RPMI8226 (cell line): ENCODE measurements at regions not wholly inside any gene's neighbourhood (a gene's known extent, or its start where the extent isn't known, plus 50 kb on each side); places are given as distances from the start of the nearest gene placed in this dataset.
A peak's percentile ranks its signal among the peaks of the same experiment; 100 is the strongest.

Experiments
- DNase-seq: peaks from one replicate; pipeline ENCODE4 v3.0.0-alpha.2; 2015

GRCh38 chr4:96342790-96343455 lies 503.0 kb downstream of the PDHA2 start:
- no peak for DNase-seq

DNA sequence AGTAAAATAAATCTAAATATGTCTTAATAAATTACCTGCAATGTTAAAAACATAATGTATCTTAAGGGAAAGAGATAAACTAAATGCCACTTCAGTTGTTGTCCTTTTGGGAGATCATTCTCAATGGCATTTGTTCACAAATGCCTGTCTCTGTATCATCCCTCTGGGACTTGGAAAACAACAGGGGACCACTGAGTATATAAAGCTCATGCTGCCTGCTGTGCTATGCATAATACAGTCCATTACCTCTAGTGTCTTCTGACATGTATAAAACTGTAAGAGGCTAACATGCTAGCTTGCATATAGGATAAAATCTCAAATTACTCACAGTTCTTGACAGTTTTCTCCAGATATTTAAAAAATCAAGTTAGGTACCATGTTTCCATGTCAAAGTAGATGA lies 503.9 kb downstream of the PDHA2 start:
- no peak for DNase-seq

DNA sequence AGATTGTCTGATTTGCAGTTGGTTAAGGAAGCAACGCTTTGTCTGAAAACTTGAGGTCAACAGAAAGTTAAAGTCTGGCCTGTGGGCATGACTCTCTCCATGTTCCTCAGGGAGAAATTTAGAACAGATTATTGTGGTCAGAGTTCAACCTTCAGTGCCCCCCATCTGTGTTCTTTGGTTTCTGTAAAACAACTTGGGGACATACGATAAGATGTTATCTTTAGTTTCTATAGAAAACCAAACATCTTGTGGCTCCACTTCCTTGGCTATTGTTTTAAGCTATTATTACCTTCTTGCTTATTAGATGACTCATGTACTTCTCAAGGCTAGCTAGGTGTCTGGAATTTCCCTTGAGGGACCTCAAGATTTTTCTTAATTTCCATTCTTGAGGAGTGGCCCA lies 507.7 kb downstream of the PDHA2 start:
- no peak for DNase-seq

DNA sequence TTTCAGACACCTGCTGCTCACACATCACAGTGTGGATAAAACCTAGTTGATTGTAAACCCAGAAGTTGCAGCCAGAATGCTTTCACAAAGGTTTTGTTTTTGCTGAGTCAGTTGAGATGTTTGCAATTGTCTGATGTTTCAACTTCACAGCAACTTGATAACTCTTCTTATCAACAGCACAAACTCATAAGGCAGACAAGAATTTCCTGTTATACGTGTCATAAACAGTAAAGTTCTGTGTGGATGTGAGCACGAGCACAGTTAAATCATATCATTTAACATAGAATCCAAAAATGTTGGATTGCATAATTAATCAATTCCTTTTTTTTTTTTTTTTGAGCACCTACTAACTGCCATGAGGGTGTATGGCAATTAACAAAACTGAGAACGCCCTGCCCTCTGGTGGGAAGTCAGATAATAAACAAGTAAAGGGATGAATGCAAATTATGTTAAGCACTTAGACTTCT lies 512.2 kb downstream of the PDHA2 start:
- DNase-seq: peak; percentile 3

GRCh38 chr4:96354036-96354712 lies 514.3 kb downstream of the PDHA2 start:
- DNase-seq: no peak

GRCh38 chr4:96355414-96355813 lies 515.5 kb downstream of the PDHA2 start:
- DNase-seq: no peak

- no peak for DNase-seq
Measured at GRCh38 chr4:96356591-96357370, 516.9 kb downstream of the PDHA2 start.

DNA sequence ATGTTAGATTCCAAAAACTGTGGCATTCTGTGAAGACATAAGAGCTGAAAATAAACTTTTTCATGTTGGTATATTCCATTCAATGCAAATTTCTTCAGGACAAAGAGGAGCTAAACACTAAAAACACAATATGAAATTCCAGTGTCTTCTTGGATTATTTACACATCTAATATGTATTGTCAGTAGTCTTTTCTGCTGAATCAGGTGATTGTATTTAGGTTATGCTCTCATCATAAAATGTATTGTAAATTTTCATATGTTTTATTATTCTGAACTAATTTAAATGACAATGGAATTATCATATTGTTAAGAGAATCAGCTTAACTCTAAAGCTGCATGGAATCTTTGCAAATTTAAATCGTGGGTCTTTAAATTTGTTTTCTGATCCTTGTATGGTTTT lies 526.7 kb downstream of the PDHA2 start:
- DNase-seq: no peak

- DNase-seq: no peak
Measured at GRCh38 chr4:96375367-96375766, 535.5 kb downstream of the PDHA2 start.

GRCh38 chr4:96379524-96379923 lies 539.6 kb downstream of the PDHA2 start:
- no peak for DNase-seq

- DNase-seq: no peak
Measured at GRCh38 chr4:96380106-96380505, 540.2 kb downstream of the PDHA2 start.

GRCh38 chr4:96383349-96383748 lies 543.5 kb downstream of the PDHA2 start:
- no peak for DNase-seq

DNA sequence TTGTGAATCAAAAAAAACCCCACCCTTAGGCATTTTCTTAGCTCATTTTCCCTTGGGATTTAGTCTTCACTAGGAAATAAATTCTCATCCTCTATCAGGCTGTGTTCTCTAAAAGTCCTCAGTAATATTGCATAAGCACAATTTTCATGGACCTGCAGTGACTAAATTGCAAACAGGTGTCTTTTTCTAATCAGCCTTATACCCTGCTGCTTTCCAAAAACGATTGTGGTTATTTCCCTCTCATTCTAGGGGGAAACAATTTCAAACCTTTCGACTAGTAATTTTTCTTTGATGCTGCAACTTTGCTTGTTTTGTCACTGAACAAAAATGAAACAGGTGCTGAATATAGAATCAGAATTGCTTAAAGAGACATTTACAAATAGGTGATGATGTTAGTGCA lies 549.9 kb downstream of the PDHA2 start:
- no peak for DNase-seq

DNA sequence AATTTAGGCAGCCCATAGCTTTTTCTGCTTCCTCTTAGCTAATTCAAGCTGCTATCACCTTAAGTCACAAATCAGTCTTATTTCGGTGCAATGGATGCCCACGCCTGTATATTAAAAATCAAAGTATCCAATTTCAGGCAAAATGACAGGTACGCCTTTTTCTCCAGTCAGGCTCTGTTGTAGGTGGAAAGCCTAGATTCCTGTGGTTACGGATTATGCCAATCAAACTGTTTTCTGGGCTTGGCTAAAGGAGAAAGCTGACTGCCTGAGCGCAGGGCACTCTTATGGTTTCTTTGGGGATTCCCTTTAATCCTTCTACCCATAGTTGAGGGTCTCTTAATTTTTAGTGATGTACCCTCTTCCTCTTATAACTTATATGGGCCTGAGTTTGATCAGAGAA lies 550.5 kb downstream of the PDHA2 start:
- no peak for DNase-seq

- DNase-seq: no peak
Measured at GRCh38 chr4:96395747-96396146, 555.9 kb downstream of the PDHA2 start.

- DNase-seq: no peak
Measured at GRCh38 chr4:96406742-96407141, 566.8 kb downstream of the PDHA2 start.

DNA sequence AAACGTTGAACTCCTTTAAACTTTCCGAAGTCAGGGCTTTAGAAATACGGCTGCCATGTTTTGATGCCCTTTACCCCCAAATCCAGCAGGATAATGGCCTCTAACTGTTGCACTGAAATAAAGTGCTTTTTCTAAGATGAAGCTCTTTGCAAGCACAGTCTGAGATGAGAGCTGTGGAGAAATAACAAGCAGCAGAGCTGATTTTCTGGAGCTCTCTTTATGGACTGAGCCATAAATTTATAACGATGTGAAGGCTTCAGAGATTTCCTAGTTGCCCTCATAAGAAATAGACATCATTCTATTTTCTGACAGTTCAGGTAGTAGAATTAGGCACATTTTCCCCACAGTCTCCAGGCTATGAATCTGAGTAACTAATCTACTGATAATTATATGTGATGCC lies 567.3 kb downstream of the PDHA2 start:
- DNase-seq: no peak

DNA sequence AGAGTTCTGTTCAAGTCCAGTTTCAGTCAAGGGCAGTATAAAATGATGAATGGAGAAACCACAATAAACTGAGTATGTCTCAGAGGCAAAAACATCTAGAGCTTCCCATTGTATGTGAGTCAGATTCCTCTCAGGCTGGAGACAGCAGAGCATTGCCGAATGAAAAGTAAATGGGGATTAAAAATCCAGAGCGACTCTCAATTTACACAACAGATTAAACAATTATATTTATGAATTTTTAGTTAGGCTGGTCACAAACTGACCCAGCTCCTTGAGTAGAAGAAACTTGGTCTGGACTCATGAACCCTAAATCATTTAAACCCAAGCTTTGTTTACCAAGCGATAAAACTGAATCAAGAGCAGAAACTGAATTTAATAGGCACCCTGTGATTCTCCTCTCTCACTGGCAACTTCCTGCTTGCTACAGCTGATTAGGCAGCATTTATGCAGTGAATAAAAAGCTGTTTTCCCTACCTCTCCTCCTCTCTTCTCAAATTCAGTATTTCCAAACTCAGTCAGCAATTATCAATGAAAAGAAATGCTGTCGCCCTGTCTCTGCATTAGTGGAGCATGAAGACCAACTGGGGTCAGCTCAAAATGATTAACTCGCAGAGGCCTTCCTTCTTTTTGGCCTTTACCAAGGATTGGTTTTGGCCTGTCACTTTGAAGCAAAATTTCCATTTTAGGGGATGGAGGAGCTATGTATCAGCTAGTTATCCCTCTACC lies 568.0 kb downstream of the PDHA2 start:
- DNase-seq: no peak

GRCh38 chr4:96414853-96415252 lies 575.0 kb downstream of the PDHA2 start:
- DNase-seq: peak; percentile 5

DNA sequence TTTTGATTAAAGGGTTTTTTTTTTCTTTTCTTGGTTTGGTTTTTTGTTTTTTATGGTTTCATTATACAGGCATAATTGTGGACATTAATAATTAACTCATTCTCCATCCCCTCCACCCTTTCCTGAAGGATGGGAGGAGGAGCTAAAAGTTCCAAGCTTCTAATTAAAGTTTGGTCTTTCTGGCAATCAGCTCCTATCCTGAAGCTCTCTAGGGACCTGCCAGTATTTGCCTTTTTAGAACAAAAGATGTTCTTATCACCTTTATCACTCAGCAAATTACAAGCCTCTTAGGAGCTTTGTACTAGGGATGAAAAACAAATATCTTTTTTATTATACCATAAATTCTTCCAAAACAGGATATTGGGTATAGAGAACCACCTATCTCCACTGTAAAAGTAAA lies 589.8 kb downstream of the PDHA2 start:
- no peak for DNase-seq

GRCh38 chr4:96431094-96431493 lies 591.2 kb downstream of the PDHA2 start:
- DNase-seq: no peak

DNA sequence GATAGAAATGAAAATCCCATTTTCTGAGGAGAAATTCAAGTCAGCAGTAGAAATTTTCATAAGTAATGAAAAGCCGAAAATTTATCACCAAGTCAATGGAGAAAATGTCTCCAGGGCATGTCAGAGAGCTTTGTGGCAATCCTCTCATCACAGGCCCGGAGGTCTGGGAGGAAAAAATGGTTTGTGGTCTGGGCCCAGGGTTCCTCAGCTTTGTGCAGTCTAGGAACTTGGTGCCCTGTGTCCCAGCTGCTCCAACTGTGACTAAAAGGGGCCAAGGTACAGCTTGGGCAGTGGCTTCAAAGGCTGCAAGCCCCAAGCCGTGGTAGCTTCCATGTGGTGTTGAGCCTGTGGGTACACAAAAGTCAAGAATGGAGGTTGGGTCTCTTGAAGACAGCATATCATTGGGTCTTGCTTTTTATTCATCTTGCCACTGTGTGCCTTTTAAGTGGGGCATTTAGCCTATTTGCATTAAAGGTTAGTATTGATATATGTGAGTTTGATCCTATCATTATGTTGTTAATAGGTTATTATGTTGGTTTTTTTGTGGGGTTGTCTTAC lies 608.5 kb downstream of the PDHA2 start:
- no peak for DNase-seq
